ENCODE measurements at regions not wholly inside any gene's neighbourhood (a gene's known extent, or its start where the extent isn't known, plus 50 kb on each side); places are given as distances from the start of the nearest gene placed in this dataset.

DNA sequence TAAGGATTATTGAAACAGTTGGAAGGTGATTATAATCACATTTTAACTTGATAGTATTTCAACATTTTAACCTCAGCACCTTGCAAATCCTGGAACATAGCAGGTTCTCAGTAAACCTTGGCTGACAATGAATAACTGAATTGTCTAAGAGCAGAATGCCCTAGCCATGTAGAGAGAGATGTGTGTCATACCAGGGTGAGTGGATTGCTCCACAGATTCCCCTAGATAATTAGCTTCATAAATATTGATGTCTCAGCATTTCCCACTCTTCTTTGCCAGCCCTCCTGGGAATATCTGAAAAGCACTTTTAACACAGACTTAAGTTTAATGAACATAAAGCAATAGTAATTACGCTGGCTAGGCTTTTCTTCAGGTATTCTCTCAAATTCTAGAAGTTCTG, 363.5 kb downstream of the MAN2A1 start:
- TF ChIP-seq POLR2A (IDR thresholded peaks at IDR 0.05) = no peak
- TF ChIP-seq, protein P1, sequence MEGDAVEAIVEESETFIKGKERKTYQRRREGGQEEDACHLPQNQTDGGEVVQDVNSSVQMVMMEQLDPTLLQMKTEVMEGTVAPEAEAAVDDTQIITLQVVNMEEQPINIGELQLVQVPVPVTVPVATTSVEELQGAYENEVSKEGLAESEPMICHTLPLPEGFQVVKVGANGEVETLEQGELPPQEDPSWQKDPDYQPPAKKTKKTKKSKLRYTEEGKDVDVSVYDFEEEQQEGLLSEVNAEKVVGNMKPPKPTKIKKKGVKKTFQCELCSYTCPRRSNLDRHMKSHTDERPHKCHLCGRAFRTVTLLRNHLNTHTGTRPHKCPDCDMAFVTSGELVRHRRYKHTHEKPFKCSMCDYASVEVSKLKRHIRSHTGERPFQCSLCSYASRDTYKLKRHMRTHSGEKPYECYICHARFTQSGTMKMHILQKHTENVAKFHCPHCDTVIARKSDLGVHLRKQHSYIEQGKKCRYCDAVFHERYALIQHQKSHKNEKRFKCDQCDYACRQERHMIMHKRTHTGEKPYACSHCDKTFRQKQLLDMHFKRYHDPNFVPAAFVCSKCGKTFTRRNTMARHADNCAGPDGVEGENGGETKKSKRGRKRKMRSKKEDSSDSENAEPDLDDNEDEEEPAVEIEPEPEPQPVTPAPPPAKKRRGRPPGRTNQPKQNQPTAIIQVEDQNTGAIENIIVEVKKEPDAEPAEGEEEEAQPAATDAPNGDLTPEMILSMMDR (IDR thresholded peaks at IDR 0.05) = no peak
